ENCODE measurements at regions not wholly inside any gene's neighbourhood (a gene's known extent, or its start where the extent isn't known, plus 50 kb on each side); places are given as distances from the start of the nearest gene placed in this dataset.

GRCh38 chr1:5331101-5331500 is 661.1 kb downstream of the NPHP4 start:
- no peak for TF ChIP-seq JUND (IDR thresholded peaks at IDR 0.05)
- TF ChIP-seq POLR2AphosphoS5 (IDR thresholded peaks at IDR 0.05; ENCODE audit: low read depth, low read length), result no peak
- TF ChIP-seq CTCF (IDR thresholded peaks at IDR 0.05 in 2 of 3, conservative IDR thresholded peaks at IDR 0.05 in 1 of 3; ENCODE audit: borderline replicate concordance in 1 of 3, insufficient read depth in 1 of 3, low read depth in 2 of 3, low read length in 2 of 3), result no peak
- TF ChIP-seq POLR2A (IDR thresholded peaks at IDR 0.05; ENCODE audit: borderline replicate concordance, extremely low read depth, insufficient read depth, insufficient read length), result no peak

Measured in HCT116 (cell line).